ENCODE measurements at regions not wholly inside any gene's neighbourhood (a gene's known extent, or its start where the extent isn't known, plus 50 kb on each side); places are given as distances from the start of the nearest gene placed in this dataset.

GRCh38 chr3:34882764-34883163 lies 756.6 kb upstream of the ARPP21 start:
- H2AFZ ChIP-seq (ENCODE audit: low read depth, low read length): no peak overlapping the region
- H3K27me3 ChIP-seq (ENCODE audit: low read depth, low read length): no peaks in the 10 kb centered on the region
- H3K27ac ChIP-seq (ENCODE audit: low read length): no peak overlapping the region
- TF ChIP-seq CTCF (IDR thresholded peaks at IDR 0.05; ENCODE audit: low read depth, low read length): peak; percentile 60
- no peak for TF ChIP-seq EZH2phosphoT487 (IDR thresholded peaks at IDR 0.05; ENCODE audit: low read depth)
- peaks cover 9% of the 10 kb centered on the region for H3K4me1 ChIP-seq (ENCODE audit: low read length)
- H3K4me3 ChIP-seq (ENCODE audit: low read length): no peak overlapping the region
- no peak overlapping the region for H3K9ac ChIP-seq (ENCODE audit: low read length)
- H3K36me3 ChIP-seq (replicated peaks; ENCODE audit: low read depth, low read length): no peaks in the 10 kb centered on the region
- no peaks in the 10 kb centered on the region for H3K79me2 ChIP-seq (ENCODE audit: low read length)
- no peaks in the 10 kb centered on the region for H3K9me3 ChIP-seq (ENCODE audit: insufficient read depth, low read length)
- no peaks in the 10 kb centered on the region for H4K20me1 ChIP-seq (ENCODE audit: insufficient read depth, low read length)
- H3K4me2 ChIP-seq (ENCODE audit: low read length): no peak overlapping the region

GRCh38 chr3:34884007-34884406 lies 755.3 kb upstream of the ARPP21 start:
- TF ChIP-seq EZH2phosphoT487 (IDR thresholded peaks at IDR 0.05; ENCODE audit: low read depth): no peak
- TF ChIP-seq CTCF (IDR thresholded peaks at IDR 0.05; ENCODE audit: low read depth, low read length): no peak
- H3K4me3 ChIP-seq (ENCODE audit: low read length): no peak overlapping the region
- no peak overlapping the region for H2AFZ ChIP-seq (ENCODE audit: low read depth, low read length)

GRCh38 chr3:34886443-34886842 lies 752.9 kb upstream of the ARPP21 start:
- Histone ChIP-seq H3K4me2 (ENCODE audit: low read length) (no peak overlapping the region), H3K36me3 (replicated peaks; ENCODE audit: low read depth, low read length) (no peaks in the 10 kb centered on the region), H4K20me1 (ENCODE audit: insufficient read depth, low read length) (no peaks in the 10 kb centered on the region), H3K4me1 (ENCODE audit: low read length) (no peaks in the 10 kb centered on the region), H3K4me3 (ENCODE audit: low read length) (no peak overlapping the region), H3K27me3 (ENCODE audit: low read depth, low read length) (no peaks in the 10 kb centered on the region), H2AFZ (ENCODE audit: low read depth, low read length) (no peak overlapping the region), H3K9ac (ENCODE audit: low read length) (no peak overlapping the region), H3K79me2 (ENCODE audit: low read length) (no peaks in the 10 kb centered on the region), H3K9me3 (ENCODE audit: insufficient read depth, low read length) (no peaks in the 10 kb centered on the region), H3K27ac (ENCODE audit: low read length) (no peak overlapping the region)
- no peak for TF ChIP-seq EZH2phosphoT487 (IDR thresholded peaks at IDR 0.05; ENCODE audit: low read depth)
- TF ChIP-seq CTCF (IDR thresholded peaks at IDR 0.05; ENCODE audit: low read depth, low read length): no peak

More at GRCh38 chr3:34884007-34884406, 755.3 kb upstream of the ARPP21 start:
- no peaks in the 10 kb centered on the region for H3K36me3 ChIP-seq (replicated peaks; ENCODE audit: low read depth, low read length)
- H3K4me1 ChIP-seq (ENCODE audit: low read length): peaks cover 4% of the 10 kb centered on the region; the same call in 1 of the 2 replicates
- no peak overlapping the region for H3K27ac ChIP-seq (ENCODE audit: low read length)
- no peaks in the 10 kb centered on the region for H3K9me3 ChIP-seq (ENCODE audit: insufficient read depth, low read length)
- no peaks in the 10 kb centered on the region for H3K27me3 ChIP-seq (ENCODE audit: low read depth, low read length)
- H3K4me2 ChIP-seq (ENCODE audit: low read length): no peak overlapping the region
- no peaks in the 10 kb centered on the region for H3K79me2 ChIP-seq (ENCODE audit: low read length)
- H4K20me1 ChIP-seq (ENCODE audit: insufficient read depth, low read length): no peaks in the 10 kb centered on the region
- H3K9ac ChIP-seq (ENCODE audit: low read length): no peak overlapping the region

GRCh38 chr3:34889641-34890040 lies 749.7 kb upstream of the ARPP21 start:
- Histone ChIP-seq H3K27me3 (ENCODE audit: low read depth, low read length) (no peaks in the 10 kb centered on the region), H3K4me2 (ENCODE audit: low read length) (no peak overlapping the region), H2AFZ (ENCODE audit: low read depth, low read length) (no peak overlapping the region), H3K79me2 (ENCODE audit: low read length) (no peaks in the 10 kb centered on the region), H3K36me3 (replicated peaks; ENCODE audit: low read depth, low read length) (no peaks in the 10 kb centered on the region), H3K9me3 (ENCODE audit: insufficient read depth, low read length) (no peaks in the 10 kb centered on the region), H3K4me3 (ENCODE audit: low read length) (no peak overlapping the region), H3K4me1 (ENCODE audit: low read length) (no peaks in the 10 kb centered on the region; the same call in 1 of the 2 replicates), H3K9ac (ENCODE audit: low read length) (no peak overlapping the region), H4K20me1 (ENCODE audit: insufficient read depth, low read length) (no peaks in the 10 kb centered on the region), H3K27ac (ENCODE audit: low read length) (no peak overlapping the region)
- TF ChIP-seq CTCF (IDR thresholded peaks at IDR 0.05; ENCODE audit: low read depth, low read length): no peak
- TF ChIP-seq EZH2phosphoT487 (IDR thresholded peaks at IDR 0.05; ENCODE audit: low read depth): no peak
